Cardiac septum (tissue), 1 donor: ENCODE measurements at regions not wholly inside any gene's neighbourhood (a gene's known extent, or its start where the extent isn't known, plus 50 kb on each side); places are given as distances from the start of the nearest gene placed in this dataset.

Experiments used
- DNase-seq: peaks from one replicate; pipeline ENCODE4 v3.0.0-alpha.2; 2020; ENCODE audit warnings: low spot score
- intact Hi-C: fragments of 100-400 bp; cut with DNase I; formaldehyde crosslinking; loops from one replicate; pipeline ENCODE4 v1.14.0; 2022
- donor health status: DM: no; HTN: no; CAD: no.

DNA sequence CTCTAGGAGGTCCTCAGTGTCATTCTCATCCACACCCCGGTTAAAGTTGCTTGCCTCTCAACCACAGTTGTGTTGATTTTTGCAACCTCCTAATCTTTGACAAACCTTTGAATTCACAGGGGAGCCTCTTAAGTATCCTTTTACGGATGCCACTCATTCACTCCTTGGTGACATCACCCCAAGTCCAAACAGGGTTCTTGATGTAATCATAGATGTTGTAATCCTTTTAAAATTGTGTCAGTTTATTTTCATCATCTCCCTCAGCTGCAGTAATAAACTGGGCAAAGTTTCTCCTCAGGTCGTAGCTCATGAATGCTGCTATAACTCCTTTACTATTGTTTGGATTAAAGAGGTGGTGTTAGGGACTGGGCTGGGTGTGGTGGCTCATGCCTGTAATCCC is 637.2 kb upstream of the NUDT12 start:
- DNase-seq: no peak
- intact Hi-C loops: no loop called here

DNA sequence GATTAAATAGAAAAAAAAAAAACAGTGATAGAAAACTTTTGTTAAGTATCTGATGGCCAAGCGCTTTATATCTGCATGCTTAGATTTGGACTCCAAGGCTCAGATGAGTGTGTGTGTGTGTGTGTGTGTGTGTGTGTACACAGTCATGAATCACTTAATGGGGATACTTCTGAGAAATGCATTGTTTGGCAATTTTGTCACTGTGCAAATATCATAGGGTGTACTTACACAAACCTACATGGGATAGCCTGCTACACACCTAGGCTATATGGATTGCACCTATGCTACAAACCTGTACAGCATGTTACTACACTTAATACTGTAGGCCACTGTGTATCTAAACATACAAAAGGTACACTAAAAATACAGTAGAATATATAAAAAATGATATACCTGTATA is 635.6 kb upstream of the NUDT12 start:
- intact Hi-C loops: no loop called here
- DNase-seq: no peak

DNA sequence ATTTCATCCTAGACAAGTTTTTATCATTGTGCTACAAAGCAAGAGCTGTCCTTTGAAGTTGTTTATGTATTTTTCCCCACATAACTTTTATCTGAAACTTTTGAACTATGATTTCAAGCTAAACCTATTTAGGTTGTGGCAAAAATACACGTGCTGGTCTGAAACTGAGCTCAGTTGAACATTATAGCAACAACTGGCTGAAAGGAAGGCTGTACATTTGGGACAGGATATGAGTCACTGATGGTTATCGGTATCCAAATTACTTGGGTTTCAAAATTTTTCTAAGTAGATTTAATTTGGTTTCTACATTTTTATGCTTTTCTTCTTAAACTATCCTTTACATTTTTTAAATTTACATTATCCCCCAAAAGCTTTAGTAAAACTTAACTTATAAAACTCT is 627.3 kb upstream of the NUDT12 start:
- intact Hi-C loops: no loop called here
- no peak for DNase-seq

DNA sequence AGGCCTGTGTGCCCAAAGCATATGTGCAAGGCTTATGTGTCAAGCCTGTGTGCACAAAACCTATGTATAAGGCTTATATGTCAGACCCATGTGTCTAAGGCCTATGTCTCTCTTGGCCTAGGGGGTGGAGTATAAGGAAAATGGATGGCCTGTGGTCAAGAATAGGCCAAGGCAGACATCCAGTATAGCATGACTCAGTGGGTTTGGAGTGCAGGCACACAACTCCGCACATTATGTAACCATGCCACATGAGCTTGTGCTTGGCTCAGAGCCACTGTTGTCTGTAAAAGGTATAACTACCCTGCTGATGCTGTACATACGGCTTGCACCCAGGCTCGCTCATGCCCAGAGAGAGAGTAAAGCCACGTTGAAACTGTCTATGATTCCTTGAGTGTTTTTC is 626.4 kb upstream of the NUDT12 start:
- intact Hi-C loops: no loop called here
- no peak for DNase-seq

DNA sequence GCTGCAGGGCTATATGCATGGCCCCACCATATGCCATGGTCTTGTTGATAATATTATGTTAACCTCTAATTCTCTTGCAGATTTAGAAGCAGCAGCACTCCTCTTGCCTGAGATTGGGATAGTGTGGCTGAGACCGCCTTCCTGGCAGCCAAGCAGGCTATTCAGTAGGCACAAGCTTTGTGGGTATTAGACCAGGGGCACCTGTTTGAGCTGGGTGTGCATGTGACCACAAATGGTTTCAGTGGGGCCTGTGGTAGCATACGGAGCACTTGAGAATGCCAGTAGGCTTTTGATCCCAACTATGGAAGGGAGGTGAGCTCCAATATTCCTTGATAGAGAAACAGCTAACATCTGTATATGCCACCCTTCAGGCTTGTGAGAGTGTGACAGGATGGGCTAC is 625.1 kb upstream of the NUDT12 start:
- intact Hi-C loops: no loop called here
- DNase-seq: no peak

DNA sequence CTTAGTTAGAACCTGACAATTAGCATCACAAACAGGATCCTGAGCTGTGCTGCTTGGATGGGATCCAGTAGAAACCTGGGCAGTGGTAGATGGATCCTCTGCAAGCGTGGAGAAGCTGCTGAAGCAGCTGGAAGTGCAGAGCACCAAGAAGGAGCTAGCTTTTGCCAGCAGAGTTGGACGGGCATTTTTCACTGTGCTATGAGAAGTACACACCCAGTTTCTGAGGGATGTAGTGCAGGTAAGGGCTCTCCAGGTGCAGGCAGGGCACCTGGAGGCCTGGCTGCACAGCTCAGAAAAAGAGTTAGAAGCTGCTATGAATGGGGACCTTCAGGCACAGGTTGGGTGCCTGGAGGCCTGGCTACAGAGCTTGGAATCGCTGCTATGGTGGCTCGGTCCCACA is 623.9 kb upstream of the NUDT12 start:
- intact Hi-C loops: no loop called here
- no peak for DNase-seq

DNA sequence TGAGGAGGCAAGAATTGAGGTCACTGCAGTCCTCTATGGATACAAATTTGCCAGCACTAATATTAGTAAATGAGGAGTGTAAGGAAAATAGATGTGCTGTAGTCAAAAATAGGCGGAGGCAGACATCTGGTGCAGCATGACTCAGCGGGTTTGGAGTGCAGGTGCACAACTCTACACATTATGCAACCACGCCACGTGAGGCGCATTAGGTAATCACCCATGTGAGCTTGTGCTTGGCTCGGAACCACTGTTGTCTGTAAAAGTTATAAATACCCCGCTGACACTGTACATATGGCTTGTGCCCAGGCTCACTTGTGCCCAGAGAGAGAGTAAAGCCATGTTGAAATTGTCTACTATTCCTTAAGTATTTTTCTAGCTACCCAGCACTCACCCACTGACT is 623.5 kb upstream of the NUDT12 start:
- DNase-seq: peak; percentile 80
- intact Hi-C loops: no loop called here

DNA sequence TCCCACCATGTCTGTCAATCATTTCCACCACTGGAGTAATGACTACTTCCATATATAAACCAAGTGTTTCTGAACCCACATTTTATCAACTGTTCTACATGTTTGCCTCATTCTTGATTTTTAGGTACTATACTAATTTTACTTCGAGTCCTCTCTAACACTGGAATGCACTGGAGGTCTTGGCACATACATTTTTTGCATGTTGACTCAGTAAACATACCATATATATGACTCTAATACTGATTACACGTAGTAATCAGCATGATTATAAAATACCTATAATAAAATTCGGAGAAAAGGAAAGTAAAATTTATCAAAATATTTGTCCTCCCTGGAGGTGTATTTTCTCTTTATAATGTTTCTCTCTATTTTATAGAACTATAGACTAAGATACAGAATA is 621.7 kb upstream of the NUDT12 start:
- intact Hi-C loops: no loop called here

DNA sequence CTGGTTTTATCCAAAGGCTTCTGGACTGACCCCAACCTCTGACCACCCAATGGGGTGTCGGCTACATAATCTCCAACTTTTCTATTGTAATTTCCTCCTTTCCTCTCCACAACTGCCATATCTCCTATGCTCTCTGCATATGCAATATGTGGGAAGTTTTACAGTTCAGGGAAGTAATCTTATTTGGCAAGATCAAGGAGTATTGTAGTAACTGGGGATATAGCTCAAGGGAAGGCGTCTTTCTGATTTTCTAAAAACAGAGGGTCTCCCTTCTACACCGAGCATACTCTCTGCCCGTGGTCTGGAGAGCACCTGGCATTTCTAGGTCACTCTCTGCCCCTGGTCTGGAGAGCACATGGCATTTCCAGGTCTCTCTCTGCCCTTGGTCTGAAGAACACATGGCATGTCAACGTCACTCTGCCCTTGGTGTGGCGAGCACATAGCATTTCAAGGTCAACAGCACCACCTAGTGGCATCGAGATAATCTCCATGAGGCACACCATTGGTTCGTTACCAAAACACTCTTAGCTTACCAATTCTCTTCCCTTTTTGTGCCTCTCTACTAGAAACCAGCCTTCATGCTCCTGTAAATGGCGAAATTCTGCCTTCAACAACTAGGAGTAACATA is 616.4 kb upstream of the NUDT12 start:
- DNase-seq: no peak
- intact Hi-C loops: loop anchor here (2.0 to 10.0 kb wide), 2 partner anchors 364 to 596 kb away; no protein-coding TSS in a partner anchor

More for the DNA sequence above, 621.7 kb upstream of the NUDT12 start:
- no peak for DNase-seq

DNA sequence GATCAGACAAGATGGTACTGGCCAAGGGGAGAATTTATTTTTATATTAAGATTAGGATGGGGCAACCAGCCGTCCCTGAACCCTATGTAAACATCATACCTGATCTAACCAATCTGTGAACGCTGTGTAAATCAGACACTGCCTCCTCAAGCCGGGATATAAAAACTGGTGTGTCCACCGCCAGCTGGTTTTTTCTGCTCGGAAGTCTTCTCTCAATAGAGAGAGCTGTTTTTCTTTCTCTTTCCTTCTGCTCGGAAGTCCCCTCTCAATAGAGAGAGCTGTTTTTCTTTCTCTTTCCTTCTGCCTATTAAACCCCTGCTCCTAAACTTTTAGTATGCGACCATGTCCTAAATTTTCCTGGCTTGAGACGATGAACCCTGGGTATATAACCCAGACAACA is 615.5 kb upstream of the NUDT12 start:
- DNase-seq: no peak
- intact Hi-C loops: loop anchor here (2.0 to 10.0 kb wide), 2 partner anchors 363 to 595 kb away; no protein-coding TSS in a partner anchor

DNA sequence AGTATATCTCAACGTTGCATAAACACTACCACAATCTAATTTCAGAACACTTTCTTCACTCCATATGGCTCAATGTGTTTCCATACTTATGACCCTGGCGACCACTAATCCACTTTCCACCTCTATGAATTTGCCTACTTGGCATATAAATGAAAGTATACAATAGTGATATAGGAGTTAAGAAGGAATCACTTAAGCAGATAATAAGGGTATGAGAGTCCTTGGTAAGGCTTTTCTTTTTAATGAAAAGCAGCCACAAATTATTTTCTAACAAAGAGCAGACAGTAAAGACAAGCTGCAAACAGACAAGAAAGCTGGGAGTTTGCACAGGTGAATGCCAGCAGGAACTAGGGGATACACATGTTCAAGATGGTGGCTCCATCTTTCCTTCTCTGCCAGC is 615.1 kb upstream of the NUDT12 start:
- intact Hi-C loops: loop anchor here (2.0 to 10.0 kb wide), 2 partner anchors 363 to 595 kb away; no protein-coding TSS in a partner anchor
- DNase-seq: no peak

DNA sequence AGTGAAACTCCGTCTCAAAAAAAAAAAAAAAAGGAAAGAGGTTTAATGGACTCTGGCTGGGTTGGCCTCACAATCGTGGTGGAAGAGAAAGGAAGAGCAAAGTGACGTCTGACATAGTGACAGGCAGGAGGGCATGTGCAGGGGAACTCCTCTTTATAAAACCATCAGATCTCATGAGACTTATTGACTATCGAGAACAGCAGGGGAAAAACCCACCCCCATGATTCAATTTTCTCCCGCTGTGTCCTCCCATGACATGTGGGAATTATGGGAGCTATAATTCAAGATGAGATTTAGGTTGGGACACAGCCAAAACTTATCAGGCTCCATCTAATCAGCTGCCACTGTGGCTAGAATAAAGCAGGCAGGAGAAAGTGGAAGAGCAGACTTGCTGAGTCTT is 610.4 kb upstream of the NUDT12 start:
- DNase-seq: no peak
- intact Hi-C loops: loop anchor here (10.0 kb wide), 1 partner anchor 358 kb away; no protein-coding TSS in a partner anchor

DNA sequence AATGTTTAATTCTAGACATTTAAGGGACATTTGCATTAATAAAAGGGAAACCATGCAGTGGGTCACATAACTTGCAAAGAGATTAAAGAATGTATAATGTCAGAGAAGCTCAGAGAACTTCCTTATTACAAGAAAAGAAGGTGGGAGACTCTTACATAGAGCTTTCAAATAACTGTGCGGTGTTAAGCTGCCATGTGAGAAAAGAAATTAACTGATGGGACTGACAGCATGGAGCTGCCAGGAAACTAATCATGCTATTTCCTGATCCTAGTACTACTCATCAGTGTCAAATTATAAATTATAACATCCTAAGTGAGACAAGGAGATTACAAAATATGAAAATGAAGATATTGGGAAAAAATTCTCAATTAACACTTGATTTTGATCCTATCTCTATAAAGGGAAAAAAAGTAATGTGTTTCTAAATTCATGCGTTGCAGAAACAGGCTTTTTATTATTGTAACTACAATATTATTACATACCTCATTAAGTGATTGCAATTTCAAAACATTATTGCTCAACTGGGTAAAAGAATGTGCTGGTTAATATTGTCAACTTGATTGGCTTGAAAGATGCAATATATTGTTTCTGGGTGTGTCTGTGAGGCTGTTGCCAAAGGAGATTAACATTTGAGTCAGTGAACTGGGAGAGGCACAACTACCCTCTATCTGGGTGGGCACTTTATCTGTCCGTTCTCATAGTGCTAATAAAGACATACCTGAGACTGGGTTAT is 609.5 kb upstream of the NUDT12 start:
- intact Hi-C loops: loop anchor here (10.0 kb wide), 1 partner anchor 357 kb away; no protein-coding TSS in a partner anchor
- DNase-seq: no peak

DNA sequence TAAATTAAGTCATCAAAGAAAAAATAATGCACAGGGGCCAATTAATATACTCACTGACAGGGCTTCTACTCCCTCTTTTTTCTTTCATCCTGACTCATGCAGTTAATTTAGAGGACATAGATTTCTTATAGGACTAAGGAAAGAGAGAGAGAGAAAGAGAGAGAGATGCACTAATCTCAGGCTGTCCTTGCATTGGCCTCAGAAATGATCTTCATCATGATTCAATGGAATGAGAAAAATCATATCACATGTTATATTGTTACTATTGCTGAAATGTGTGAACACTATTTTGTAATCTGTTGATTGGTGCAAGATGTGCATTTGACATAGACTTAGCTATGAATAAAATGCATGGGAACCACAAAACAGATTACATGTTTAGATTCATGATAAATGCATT is 608.3 kb upstream of the NUDT12 start:
- DNase-seq: no peak
- intact Hi-C loops: loop anchor here (10.0 kb wide), 1 partner anchor 356 kb away; no protein-coding TSS in a partner anchor

DNA sequence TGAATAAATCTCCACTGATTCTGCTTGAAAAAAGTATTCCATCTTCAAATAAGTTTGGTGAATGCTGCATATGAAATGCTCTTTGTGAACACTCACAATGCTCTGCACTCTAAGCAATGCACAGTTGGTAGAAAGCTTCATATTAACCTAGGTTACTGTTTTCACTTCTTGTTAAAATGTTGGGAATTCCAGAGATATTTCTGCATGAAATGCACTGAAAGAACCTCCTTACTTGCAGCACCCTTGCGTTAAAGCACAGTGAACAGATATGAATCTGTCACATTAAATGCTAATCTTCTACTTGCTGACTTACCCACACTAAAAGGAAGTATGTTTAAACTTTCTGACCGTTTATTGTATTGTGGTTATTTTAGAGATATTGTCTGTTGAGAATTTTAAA is 584.1 kb upstream of the NUDT12 start:
- DNase-seq: no peak
- intact Hi-C loops: no loop called here

DNA sequence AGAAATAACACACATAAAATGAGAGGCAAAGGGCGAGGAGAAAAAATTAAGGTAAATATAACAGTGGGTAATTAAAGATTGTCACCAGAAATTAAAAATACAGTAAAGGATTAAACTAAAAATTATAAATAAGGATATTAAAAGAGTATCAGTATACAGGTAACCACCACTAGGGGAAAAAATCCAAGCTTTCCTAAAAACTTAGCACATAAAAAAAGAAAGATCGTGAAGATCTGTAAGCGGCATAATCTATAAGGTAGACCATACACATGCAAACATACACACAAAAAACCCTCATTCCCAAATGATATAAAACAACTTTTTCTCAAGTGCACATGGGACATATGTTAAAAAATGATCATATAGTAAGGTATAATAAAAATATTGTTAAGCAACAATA is 577.3 kb upstream of the NUDT12 start:
- no peak for DNase-seq
- intact Hi-C loops: no loop called here

DNA sequence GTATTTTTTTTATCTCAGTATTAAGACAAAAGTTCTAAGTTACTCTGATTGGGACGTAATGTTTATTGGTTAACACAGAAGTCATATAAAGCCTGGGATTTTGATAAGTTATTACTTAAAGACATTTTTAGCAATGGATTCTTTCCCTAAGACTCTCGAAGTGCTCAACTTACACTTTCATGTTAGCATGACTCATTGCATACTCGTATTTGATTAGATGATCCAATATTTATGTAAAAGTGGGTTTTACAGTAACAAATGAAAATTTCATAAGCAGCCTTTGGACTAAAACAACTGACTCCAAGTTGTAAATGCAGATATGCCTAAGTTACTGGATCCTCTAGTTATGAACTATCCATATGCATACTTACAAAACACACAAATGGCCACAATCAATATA is 567.7 kb upstream of the NUDT12 start:
- DNase-seq: no peak
- intact Hi-C loops: no loop called here

DNA sequence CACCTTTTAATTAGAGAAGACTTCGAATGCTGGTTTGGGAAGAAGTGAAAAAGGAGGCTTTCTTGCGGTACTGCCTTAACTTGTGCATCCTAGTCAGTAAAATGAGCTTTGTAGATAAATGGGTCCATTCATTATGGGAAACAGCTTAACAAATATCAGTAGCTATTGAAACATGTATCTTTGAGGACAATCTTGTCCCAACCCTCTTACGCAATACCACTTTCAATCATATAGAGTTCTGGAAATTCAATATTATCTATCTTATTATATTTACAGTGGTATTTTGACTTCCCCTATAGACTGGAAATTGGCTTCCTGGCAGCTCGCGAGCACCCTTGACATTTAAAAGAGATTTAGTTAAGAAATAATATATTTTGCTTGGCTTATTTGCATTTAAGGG is 565.8 kb upstream of the NUDT12 start:
- DNase-seq: no peak
- intact Hi-C loops: no loop called here

DNA sequence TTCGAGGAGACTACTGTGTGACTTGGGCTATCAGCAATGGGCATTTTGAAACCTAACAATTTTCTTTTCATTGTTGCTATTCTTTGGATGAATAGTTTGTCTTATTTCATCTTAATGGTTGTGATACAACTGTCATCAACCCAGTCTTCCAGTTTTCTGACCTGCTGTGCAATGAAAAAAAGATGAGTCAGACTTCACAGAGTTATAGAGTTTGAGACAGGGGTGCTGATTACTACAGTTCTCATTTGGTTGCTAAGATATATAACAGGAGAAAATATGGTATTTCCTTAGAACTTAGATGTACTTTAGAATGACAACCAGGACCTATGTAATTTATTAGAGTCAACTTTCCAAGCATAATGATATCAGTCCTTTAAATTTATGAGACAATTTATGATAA is 564.4 kb upstream of the NUDT12 start:
- intact Hi-C loops: no loop called here
- no peak for DNase-seq

DNA sequence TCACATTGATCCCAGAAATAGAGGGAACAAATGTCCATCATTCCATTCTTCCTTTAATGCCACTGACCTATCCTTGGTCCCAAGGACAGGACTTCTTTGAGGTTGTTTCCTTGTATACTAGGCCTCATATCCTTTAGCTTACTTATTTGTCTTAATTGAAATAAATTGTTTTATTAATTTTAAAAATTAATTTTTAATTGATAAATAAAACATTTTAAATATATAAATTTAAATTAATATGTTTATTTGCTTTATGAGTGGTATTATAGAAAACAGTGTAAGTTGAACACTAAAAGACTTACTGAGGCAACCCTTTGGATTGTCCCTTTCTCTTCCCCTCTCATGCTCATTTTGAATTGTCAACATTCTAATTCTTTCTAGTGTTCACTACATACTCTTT is 556.9 kb upstream of the NUDT12 start:
- intact Hi-C loops: no loop called here
- no peak for DNase-seq

DNA sequence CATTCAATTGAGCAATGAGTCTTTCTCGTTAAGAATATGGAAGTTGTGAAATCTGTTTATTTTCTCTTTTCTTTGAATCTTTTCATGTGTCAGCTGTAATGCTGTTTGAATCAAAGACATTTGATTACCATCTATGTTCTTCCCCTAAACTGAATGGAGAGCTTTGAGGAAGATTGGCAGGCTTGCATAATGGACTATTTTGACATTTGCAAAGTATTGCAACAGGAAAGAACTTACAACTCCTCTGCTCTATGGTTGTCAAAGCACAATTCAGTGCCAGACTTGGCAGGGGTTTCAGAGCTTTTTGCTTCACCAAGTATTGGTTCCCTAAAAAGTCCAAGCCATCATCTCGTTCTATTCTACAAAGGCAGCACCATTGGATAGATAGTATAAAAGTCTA is 549.0 kb upstream of the NUDT12 start:
- DNase-seq: no peak
- intact Hi-C loops: no loop called here
